ENCODE measurements at regions not wholly inside any gene's neighbourhood (a gene's known extent, or its start where the extent isn't known, plus 50 kb on each side); places are given as distances from the start of the nearest gene placed in this dataset.

DNA sequence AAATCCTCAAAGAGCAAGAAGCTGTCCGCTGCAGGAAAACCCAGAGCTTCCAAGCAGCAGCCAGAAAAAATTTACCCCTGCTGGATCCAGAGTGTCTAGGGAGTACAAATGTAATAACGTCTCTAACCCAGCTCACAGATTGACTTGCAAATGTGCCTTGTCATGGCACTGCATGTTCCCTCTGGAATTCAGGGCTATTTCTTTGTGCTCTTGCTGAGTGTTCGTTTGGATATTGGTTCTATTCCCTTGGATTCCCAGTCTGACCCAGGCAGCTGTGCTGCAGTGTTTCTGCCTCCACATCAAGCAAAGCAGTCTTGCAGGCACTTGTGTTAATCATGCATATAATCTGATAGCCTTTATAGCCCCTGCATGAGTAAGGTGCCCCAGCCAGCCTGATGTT lies 209.9 kb upstream of the GHITM start:
- TF ChIP-seq CTCF (IDR thresholded peaks at IDR 0.05; ENCODE audit: low read length) (no peak), EZH2 (optimal IDR thresholded peaks at IDR 0.05; ENCODE audit: low read depth, low read length) (no peak)

All from MM.1S (cell line).